ENCODE measurements at regions not wholly inside any gene's neighbourhood (a gene's known extent, or its start where the extent isn't known, plus 50 kb on each side); places are given as distances from the start of the nearest gene placed in this dataset.

DNA sequence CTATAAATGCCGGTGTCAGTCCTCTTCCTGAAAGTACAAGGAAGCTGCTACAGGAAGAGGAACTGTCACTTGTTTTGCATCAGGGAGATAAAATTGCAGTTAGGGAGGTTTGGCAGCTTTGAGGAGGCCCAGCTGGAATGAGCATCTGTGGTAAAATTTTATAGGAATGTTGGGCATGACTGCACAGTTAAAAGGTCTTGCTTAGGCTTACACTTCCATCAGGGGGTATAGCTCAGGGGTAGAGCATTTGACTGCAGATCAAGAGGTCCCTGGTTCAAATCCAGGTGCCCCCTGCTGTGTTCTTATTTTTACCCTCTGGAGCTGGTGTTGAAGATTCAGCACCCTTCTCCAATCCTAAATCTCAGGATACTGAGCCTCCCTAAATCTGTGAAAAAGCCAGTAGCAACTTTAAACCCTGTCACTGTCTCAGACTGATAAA is 65.9 kb downstream of the ZNF467 start:
- TF ChIP-seq TEAD4 (IDR thresholded peaks at IDR 0.05) (no peak), FOXM1 (IDR thresholded peaks at IDR 0.05; ENCODE audit: borderline replicate concordance, low read depth) (no peak), MAX (IDR thresholded peaks at IDR 0.05) (no peak), CEBPB (IDR thresholded peaks at IDR 0.05) (no peak), EP300 (IDR thresholded peaks at IDR 0.05; ENCODE audit: borderline replicate concordance) (no peak), USF1 (IDR thresholded peaks at IDR 0.05) (no peak), TCF12 (IDR thresholded peaks at IDR 0.05; ENCODE audit: low read depth) (no peak), REST (IDR thresholded peaks at IDR 0.05; ENCODE audit: low read depth) (no peak), RAD21 (IDR thresholded peaks at IDR 0.05; ENCODE audit: low read depth) (no peak), CREB1 (IDR thresholded peaks at IDR 0.05; ENCODE audit: low read depth) (no peak), NFIC (IDR thresholded peaks at IDR 0.05) (no peak), EGR1 (IDR thresholded peaks at IDR 0.05) (no peak), ZBTB7A (IDR thresholded peaks at IDR 0.05; ENCODE audit: low read depth) (no peak)

DNA sequence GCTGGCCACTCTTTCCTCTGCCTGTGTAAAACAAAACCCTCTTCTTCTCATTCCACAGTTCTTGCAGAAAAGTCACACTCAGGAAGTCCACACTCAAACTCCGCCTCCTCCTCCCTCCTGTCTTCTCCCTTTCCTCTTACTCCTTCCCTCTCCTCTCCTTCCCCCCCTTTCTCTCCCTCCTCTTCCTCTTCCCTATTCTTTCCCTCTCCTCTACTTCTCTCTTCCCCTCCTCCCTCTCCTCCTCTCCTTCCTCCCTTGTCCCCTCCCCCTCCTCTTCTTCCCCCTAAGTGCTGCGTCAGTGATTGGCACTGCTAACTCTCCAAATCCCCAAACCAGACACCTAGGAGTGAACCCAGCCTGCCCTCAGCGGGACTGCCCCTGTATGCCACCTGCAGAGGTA is 67.0 kb downstream of the ZNF467 start:
- no peak for TF ChIP-seq RAD21 (IDR thresholded peaks at IDR 0.05; ENCODE audit: low read depth)
- TF ChIP-seq MAX (IDR thresholded peaks at IDR 0.05) = no peak
- no peak for TF ChIP-seq EP300 (IDR thresholded peaks at IDR 0.05; ENCODE audit: borderline replicate concordance)
- no peak for TF ChIP-seq FOXM1 (IDR thresholded peaks at IDR 0.05; ENCODE audit: borderline replicate concordance, low read depth)
- TF ChIP-seq CREB1 (IDR thresholded peaks at IDR 0.05; ENCODE audit: low read depth) = no peak
- TF ChIP-seq ZBTB7A (IDR thresholded peaks at IDR 0.05; ENCODE audit: low read depth) = no peak
- TF ChIP-seq EGR1 (IDR thresholded peaks at IDR 0.05) = no peak
- TF ChIP-seq USF1 (IDR thresholded peaks at IDR 0.05) = no peak
- no peak for TF ChIP-seq NFIC (IDR thresholded peaks at IDR 0.05)
- no peak for TF ChIP-seq TAF1 (IDR thresholded peaks at IDR 0.05; ENCODE audit: low read depth)

DNA sequence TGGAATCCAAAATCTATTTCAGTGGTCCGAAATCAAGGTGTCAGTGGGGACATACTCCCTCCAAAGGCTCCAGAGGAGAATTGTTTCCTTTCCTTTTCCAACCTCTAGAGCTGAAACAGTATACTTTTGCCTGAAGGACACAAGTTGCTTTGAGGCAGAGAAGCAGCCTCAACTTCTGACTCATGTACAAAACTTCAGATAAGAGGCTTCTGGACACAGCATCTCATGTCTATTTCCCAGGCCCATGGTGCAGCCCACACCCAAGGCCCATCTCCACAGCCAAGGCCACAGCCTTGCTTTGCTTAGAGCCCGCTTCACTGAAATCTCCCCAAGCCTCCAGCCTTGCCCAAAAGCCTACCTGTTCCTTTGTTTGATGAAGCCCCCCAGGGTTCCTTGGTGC is 68.9 kb downstream of the ZNF467 start:
- TF ChIP-seq TCF12 (IDR thresholded peaks at IDR 0.05; ENCODE audit: low read depth) (no peak), YY1 (IDR thresholded peaks at IDR 0.05; ENCODE audit: low read depth) (no peak), NFIC (IDR thresholded peaks at IDR 0.05) (no peak), CEBPB (IDR thresholded peaks at IDR 0.05) (no peak), EGR1 (IDR thresholded peaks at IDR 0.05) (no peak), MAX (IDR thresholded peaks at IDR 0.05) (no peak), TEAD4 (IDR thresholded peaks at IDR 0.05) (no peak), RAD21 (IDR thresholded peaks at IDR 0.05; ENCODE audit: low read depth) (no peak), TAF1 (IDR thresholded peaks at IDR 0.05; ENCODE audit: low read depth) (no peak), EP300 (IDR thresholded peaks at IDR 0.05; ENCODE audit: borderline replicate concordance) (no peak), REST (IDR thresholded peaks at IDR 0.05; ENCODE audit: low read depth) (no peak), USF1 (IDR thresholded peaks at IDR 0.05) (no peak), ZBTB7A (IDR thresholded peaks at IDR 0.05; ENCODE audit: low read depth) (no peak), FOXM1 (IDR thresholded peaks at IDR 0.05; ENCODE audit: borderline replicate concordance, low read depth) (no peak), CREB1 (IDR thresholded peaks at IDR 0.05; ENCODE audit: low read depth) (no peak)

- TF ChIP-seq RAD21 (IDR thresholded peaks at IDR 0.05; ENCODE audit: low read depth) = no peak
- TF ChIP-seq CREB1 (IDR thresholded peaks at IDR 0.05; ENCODE audit: low read depth) = no peak
- no peak for TF ChIP-seq MAX (IDR thresholded peaks at IDR 0.05)
- no peak for TF ChIP-seq USF1 (IDR thresholded peaks at IDR 0.05)
- no peak for TF ChIP-seq ZBTB7A (IDR thresholded peaks at IDR 0.05; ENCODE audit: low read depth)
- TF ChIP-seq TAF1 (IDR thresholded peaks at IDR 0.05; ENCODE audit: low read depth) = no peak
- no peak for TF ChIP-seq NFIC (IDR thresholded peaks at IDR 0.05)
- no peak for TF ChIP-seq TEAD4 (IDR thresholded peaks at IDR 0.05)
- no peak for TF ChIP-seq EGR1 (IDR thresholded peaks at IDR 0.05)
- TF ChIP-seq YY1 (IDR thresholded peaks at IDR 0.05; ENCODE audit: low read depth) = no peak
- TF ChIP-seq TCF12 (IDR thresholded peaks at IDR 0.05; ENCODE audit: low read depth) = no peak
Measured at GRCh38 chr7:149703044-149703650, 70.2 kb downstream of the ZNF467 start.

Data from Ishikawa (cell line).